ENCODE measurements at regions not wholly inside any gene's neighbourhood (a gene's known extent, or its start where the extent isn't known, plus 50 kb on each side); places are given as distances from the start of the nearest gene placed in this dataset.
"Not testable (repeated sequence)": the region's sequence is repeated elsewhere in the genome, so short reads cannot be mapped to it uniquely, and the experiment has no call there.

DNA sequence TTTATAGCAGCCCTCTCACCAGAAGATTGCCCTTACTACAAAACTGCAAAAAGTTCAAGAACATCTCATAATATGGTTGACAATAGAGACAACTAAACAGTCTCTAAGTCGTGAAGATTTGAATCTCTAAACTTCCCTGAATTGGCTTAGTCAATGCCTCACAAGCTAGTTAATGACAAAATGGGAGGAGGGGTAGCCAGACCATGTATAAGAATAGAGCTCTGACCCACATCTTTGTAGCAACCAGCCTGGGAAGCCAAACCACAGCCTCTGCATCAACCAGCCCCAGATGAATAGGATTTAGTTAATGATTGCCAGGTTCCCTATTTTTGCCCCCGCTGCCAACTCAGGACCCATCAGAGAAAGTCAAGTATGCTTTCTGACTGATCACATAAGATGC lies 1265.9 kb upstream of the PCDH10 start:
- DNase-seq, result not testable (repeated sequence)

DNA sequence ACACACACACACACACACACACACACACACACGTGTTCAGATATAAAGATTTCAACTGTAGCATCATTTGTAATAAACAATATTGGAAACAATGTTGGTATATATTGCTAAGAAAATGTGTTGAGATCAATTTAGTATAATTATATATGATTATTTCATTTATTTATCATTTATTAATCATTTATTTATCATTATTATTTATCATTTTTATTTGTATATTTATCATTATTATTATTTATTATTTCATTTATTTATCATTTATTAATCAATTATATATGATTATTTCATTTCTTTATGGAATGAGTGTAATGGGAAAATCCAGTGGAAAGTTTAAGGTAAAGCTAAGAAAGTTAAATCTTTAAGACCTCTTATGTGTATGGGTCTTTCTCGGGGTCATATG lies 1223.4 kb upstream of the PCDH10 start:
- DNase-seq, result not testable (repeated sequence)

DNA sequence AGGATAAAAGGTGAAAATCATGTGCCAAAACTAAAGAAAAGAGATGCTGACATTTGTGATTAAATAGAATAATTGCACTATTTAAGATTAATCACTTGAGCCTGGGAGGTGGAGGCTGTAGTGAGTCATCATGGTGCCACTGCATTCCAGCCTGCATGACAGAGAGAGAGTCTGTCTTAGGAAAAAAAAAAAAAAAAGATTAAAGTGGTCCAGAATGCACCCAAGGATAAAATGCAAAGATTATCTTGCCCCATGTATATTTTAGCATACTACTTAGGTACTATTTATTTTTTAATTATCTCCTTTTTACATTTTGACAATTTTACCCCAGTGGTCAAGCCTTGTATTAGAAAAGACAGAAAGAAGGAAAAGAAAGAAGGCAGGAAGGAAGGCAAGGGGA lies 1181.4 kb upstream of the PCDH10 start:
- DNase-seq, result not testable (repeated sequence)

DNA sequence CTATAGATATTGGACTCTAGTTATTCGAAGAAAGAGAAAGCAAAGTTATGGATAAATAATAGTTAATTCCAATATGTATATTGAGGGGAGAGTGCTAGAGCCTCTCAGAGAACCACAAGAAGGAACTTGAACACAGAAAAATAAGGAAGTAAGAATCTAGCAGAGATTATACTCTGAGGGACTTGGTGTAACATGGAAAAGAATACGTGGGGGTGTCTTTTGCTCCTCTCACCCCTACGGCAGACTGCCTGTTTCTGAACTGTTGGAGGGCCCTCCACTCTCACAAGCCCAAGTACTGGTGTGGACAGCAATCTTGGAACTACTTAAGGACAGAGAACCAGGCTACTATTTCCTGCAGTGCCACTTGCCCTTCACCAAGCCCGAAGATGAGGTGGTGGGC lies 1174.4 kb upstream of the PCDH10 start:
- DNase-seq, result no peak

DNA sequence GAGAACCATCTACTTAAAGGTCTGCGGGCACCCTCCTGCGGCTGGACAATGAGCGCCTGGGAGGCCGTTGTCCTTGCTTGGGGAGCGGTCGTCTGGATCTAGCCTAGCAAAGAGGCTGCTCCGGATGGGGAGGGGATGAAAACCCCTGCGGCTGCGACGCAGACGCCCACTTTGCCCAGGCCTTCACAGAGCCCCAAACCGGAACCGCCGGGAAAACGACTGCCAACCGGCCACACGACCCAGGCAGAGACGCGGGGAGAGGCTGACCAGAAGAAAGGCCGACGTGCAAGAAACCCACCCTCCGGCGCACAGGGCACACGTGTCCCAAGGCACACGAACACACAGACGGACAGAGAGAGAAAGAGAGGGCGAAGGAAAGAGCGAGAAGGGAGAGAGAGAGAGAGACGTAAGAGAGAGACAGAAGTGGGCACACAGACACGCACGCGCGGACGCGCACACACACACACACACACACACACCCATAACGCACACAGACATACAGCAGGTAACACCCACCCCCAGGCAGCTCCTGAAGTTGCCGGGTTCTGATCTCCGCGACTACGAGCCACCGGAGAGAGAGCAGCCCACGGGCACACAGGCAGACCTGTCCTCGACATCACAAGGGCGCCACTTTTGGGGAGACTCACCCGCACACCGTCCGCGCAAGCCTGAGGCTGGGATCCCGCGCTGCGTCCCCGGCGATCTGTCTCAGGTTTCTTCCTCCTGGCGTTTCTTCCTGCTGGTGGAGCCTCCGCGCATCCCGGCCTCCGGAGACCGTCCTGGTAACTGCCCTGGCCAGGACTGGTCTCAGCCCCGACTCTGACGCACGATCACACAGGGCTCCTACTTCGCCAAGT lies 1173.6 kb upstream of the PCDH10 start:
- not testable (repeated sequence) for DNase-seq

- peak; percentile 23 for DNase-seq
Measured at GRCh38 chr4:131976133-131977002, 1172.7 kb upstream of the PCDH10 start.

GRCh38 chr4:131978120-131978519 lies 1171.0 kb upstream of the PCDH10 start:
- DNase-seq, result no peak

DNA sequence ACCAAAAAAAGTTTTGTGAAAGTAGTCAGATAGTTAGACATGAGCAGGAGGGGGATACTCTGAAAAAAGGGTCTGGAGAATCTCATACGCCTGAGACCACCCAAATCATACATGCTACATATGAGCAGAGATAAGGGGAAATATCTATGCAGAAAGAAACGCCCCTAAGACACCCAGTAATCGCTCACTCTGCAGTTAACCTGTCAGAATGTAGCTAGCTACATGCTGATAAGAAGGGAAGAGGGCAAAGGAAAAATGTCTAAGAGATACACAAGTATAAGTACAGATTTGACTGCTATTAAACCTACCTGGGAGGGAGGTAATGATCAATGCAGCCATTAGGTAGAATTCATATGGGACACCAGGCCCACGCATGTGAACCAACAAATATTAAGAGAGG lies 1159.5 kb upstream of the PCDH10 start:
- no peak for DNase-seq

- no peak for DNase-seq
Measured at GRCh38 chr4:132001542-132001941, 1147.6 kb upstream of the PCDH10 start.

DNA sequence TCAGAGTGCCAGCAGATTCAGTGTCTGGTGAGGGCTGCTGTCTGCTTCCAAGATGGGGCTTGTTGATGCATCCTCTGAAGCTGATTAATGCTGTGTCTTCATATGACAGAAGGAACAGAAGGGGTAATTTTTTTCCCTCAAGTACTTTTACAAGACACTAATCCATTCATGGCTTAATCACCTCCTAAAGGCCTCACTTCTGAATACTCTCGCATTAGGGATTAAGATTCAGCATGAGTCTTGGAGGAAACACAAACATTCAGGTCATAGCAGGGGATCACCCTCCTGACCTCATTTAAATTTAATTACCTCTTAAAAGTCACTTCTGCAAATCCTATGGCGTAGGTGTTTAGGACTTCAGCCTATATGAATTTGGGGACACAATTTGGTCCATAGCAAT lies 1145.5 kb upstream of the PCDH10 start:
- DNase-seq, result no peak

GRCh38 chr4:132015321-132015720 lies 1133.8 kb upstream of the PCDH10 start:
- no peak for DNase-seq

DNA sequence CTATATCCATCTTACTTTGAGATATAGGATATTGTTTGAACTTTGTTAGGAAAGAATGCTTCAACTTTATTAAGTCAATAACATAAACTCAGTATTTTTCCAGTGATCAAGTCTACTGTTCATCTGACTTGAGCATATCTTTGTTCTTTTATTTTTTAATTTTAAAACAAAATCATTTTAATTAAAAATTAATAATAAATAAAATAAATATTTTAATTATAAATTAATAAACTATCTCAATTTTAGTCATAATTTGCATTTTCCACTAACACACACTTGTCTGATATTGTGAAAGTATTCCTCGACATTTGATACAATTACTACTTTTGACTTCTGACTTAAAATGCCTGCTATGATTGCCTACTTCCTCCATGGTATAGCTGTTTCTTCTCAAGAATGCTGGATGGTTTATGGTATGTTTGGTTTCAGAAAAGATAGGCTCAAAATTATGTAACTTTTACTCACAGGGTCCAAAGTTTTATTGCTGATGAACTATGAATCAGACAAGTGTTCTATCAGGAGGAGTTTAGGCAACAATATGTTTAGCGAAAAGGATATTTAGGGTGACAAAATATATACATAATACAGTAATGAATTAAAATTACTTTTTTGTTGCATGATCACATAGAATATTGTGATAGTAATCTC lies 1132.3 kb upstream of the PCDH10 start:
- DNase-seq, result no peak

DNA sequence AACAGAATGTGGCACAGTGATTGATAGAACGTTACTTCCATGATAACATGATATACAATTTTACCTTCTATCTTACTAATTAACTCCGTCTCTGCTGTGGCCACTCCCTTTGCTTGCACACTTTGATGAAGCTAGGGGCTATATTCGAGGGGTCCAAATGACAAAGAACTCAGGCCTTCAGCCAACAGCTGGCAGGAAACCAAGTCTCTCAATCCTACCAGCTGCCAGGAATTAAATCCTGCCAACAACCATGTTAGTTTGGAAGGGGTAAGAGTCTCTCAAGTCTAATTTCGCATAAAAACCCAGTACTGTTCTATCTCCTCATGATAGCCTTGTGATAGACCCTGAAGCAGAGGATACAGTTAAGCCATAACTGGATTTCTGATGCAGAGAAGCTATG lies 1122.9 kb upstream of the PCDH10 start:
- no peak for DNase-seq

DNA sequence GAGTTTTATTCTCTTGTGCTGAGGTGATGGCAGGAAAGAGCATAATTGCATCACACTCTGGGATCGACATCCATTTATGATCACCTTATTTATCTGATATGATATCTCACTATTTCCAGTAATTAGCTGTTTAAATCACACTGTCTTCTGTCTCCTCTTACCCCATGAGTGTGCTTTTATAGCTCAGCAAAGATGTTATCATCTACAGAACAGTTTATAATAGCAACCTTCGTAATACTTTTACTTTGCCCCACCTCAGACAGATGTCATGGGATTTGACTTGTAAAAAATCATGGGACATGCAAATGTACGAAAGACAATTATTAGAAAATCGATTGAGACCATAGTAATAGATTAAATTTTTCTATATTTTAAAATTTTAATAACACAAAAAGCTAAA lies 1122.3 kb upstream of the PCDH10 start:
- DNase-seq, result no peak

DNA sequence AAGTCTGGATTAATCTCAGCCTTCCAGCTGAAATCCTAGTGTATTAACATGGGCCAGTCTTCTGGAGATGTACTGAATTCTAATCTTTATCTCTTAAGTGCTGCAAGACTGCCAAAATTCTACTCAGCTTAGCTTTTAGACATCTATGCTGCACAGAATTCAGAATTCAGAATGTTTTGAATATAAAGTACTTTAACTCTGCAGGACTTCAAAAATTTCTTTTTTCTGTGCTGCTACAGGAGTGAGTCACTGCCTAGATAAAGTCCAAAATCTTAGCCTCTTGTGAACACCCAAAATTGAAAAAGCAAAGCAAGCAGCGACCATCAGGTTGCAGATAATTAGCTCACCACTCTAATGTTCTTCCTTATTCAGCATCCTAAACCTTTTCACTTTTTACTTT lies 1092.6 kb upstream of the PCDH10 start:
- DNase-seq, result no peak

GRCh38 chr4:132059227-132059626 lies 1089.9 kb upstream of the PCDH10 start:
- DNase-seq, result no peak

GRCh38 chr4:132062611-132063239 lies 1086.4 kb upstream of the PCDH10 start:
- DNase-seq, result no peak

GRCh38 chr4:132063829-132064228 lies 1085.3 kb upstream of the PCDH10 start:
- no peak for DNase-seq

DNA sequence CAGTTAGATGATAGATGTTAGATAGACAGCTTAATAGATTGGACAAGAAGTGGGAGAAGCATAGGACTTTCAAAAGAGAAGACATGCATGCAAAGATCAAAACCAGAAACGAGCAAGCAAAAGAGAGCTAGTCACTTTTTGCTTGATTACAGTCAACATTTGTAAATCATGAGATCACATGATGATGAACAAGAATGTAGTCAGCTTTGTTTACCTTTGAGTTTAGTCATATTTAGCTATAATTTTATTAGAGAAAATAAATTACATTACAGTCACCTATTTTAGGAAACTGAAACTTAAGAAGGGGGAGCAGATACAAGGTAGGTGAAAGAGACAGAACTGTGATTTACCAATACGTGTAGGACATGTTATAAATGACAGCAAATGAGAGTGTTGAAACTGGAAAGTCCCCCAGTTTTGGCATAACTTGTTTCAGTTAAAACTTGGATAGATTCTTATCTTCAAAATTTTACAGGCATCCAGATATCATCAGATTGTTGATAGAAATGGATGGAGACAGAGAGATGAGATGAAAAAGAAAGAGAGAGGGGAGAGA lies 1083.1 kb upstream of the PCDH10 start:
- DNase-seq, result no peak

DNA sequence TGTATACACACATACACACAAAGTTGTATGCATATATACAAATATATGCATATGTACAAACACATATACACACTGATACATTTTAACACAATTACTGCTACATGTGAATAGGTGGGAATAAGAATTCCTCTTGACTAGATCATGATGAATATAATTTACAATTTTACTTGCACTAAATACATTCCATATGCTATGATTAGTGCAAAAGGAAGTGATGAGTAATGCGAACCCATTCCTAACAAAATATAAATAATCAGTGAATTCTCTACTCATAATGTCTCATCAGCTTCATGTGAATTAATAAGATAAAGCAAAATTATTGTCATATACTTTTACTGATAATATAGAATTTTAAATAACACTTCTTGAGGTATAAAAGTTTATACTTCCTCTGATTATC lies 1077.3 kb upstream of the PCDH10 start:
- DNase-seq, result no peak

GRCh38 chr4:132076829-132077228 lies 1072.3 kb upstream of the PCDH10 start:
- DNase-seq, result no peak

DNA sequence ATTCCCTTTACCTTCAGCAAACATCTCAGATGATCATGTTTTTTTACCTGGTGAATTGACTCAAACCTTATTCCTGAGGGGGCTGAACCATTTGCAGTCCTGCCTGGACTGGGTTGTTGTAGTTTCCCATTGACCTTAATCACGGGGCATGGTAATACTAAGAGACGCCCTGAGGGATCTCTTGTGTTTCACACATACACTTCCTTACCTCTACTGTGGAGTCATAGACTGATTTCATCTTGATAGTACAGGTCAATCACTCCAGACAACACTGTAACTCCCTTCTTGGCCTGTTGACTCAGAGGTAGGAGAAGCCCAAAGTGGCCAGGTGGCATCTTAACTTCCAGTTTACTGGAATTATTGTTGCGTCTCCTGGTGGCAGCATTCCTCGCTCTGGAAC lies 1064.0 kb upstream of the PCDH10 start:
- DNase-seq, result no peak

- DNase-seq, result no peak
Measured at GRCh38 chr4:132094017-132094416, 1055.1 kb upstream of the PCDH10 start.
